Panc1 (cell line): ENCODE measurements at regions not wholly inside any gene's neighbourhood (a gene's known extent, or its start where the extent isn't known, plus 50 kb on each side); places are given as distances from the start of the nearest gene placed in this dataset.

ENCODE experiments used
- CTCF ChIP-seq: fragments of 450-650 bp; IDR thresholded peaks from 2 replicates; pipeline ENCODE4 v1.5.1; 2017; ENCODE audit warnings: mild to moderate bottlenecking
- POLR2AphosphoS5 ChIP-seq: IDR thresholded peaks from 2 replicates; pipeline ENCODE4 v1.6.1; 2012; ENCODE audit warnings: mild to moderate bottlenecking, low read depth, low read length, moderate library complexity
- REST ChIP-seq, 2 experiments: IDR thresholded peaks; 2 replicates each; pipeline ENCODE4 v1.6.1; 2011 to 2012; ENCODE audit warnings: low read depth in 2 of 2, control low read depth in 1 of 2, low read length in 1 of 2, mild to moderate bottlenecking in 1 of 2, moderate library complexity in 1 of 2; ENCODE audit not compliant: insufficient read depth in 1 of 2
- SIN3A ChIP-seq: IDR thresholded peaks from 2 replicates; pipeline ENCODE4 v1.6.1; 2012; ENCODE audit warnings: low read depth, mild to moderate bottlenecking, low read length, moderate library complexity, borderline replicate concordance; ENCODE audit not compliant: insufficient read depth
- TCF7L2 ChIP-seq: IDR thresholded peaks from 2 replicates; pipeline ENCODE4 v1.6.1; 2011; ENCODE audit warnings: mild to moderate bottlenecking, low read depth, low read length, inconsistent platforms

GRCh38 chr16:86791287-86792035 lies 213.1 kb downstream of the FOXL1 start:
- no peak for TF ChIP-seq SIN3A
- no peak for TF ChIP-seq CTCF
- no peak for TF ChIP-seq REST (IDR thresholded peaks at IDR 0.05; ENCODE audit: insufficient read depth in 1 of 2, low read depth in 2 of 2, low read length in 1 of 2)
- TF ChIP-seq POLR2AphosphoS5, result no peak
- TF ChIP-seq TCF7L2, result no peak
